Cardiac septum (tissue), 1 donor: ENCODE measurements at regions not wholly inside any gene's neighbourhood (a gene's known extent, or its start where the extent isn't known, plus 50 kb on each side); places are given as distances from the start of the nearest gene placed in this dataset.
"Not testable (repeated sequence)": the region's sequence is repeated elsewhere in the genome, so short reads cannot be mapped to it uniquely, and the experiment has no call there.

Experiments
- DNase-seq: peaks from one replicate; pipeline ENCODE4 v3.0.0-alpha.2; 2020; ENCODE audit warnings: low spot score
- intact Hi-C: fragments of 100-400 bp; cut with DNase I; formaldehyde crosslinking; loops from one replicate; pipeline ENCODE4 v1.14.0; 2022
- donor health status: DM: no; HTN: no; CAD: no.

DNA sequence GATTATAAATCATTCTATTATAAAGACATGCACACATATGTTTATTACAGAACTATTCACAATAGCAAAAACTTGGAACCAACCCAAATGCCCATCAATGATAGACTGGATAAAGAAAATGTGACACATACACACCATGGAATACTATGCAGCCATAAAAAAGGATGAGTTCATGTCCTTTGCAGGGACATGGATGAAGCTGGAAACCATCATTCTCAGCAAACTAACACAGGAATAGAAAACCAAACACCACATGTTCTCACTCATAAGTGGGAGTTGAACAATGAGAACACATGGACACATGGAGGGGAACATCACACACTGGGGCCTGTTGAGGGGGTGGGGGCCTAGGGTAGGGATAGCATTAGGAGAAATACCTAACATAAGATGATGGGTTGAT, 168.4 kb downstream of the ZNF648 start:
- intact Hi-C loops, DNase-seq: not testable (repeated sequence)

DNA sequence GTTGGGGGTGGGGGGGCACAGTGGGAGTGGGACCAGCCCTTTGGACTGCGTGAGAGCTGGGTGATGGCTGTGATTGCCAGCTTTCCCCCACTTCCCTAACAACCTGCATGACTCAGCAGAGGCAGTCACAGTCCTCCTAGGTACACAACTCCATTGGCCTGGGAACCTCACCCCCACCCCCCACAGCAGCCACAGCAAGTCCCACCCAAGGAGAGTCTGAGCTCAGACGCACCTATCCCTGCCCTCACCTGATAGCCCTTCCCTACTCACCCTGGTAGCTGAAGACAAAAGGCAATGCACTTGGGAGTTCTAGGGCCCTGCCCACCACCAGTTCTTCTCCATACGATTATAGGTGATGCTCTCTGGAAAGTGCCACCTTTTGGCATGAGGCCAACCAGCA, 188.9 kb downstream of the ZNF648 start:
- intact Hi-C loops, result no loop called here

DNA sequence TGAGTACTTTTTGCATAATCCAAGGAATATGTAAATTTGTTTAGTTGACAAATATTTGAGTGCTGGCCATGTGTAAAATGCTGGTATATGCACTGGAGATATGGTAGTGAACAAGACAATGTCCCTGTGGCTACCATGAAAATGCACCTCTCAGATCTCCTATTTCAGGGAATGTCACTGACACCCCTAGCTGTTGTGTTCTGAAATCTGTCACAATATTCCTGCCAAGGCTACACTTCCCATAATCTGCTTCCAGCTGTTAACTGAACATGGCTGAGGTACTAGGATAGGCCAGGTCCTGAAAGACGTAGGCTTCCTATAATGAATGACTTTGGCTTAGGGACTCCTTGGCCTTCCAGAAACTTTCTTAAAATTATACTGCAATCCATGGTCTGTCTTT, 197.8 kb downstream of the ZNF648 start:
- DNase-seq, result no peak
- intact Hi-C loops, result no loop called here

More for the DNA sequence above, 188.9 kb downstream of the ZNF648 start:
- no peak for DNase-seq

DNA sequence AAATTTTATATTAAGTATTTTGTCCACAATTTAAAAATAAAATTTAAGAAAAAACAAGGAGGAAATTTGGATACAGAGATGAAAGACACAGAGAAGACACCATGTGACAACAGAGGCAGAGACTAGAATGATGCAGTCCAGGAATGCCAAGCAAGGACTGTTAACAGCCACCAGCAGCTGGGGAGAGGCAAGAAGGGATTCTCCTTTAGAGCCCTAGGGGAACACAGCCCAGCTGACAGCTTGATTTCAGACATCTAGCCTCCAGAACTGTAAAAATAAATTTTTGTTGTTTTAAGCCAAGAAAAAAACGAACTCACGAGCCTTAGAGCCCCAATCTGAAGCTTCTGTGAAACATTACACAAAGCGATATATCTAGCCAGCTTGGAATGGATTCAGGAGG, 198.5 kb downstream of the ZNF648 start:
- DNase-seq, result no peak
- intact Hi-C loops, result no loop called here

DNA sequence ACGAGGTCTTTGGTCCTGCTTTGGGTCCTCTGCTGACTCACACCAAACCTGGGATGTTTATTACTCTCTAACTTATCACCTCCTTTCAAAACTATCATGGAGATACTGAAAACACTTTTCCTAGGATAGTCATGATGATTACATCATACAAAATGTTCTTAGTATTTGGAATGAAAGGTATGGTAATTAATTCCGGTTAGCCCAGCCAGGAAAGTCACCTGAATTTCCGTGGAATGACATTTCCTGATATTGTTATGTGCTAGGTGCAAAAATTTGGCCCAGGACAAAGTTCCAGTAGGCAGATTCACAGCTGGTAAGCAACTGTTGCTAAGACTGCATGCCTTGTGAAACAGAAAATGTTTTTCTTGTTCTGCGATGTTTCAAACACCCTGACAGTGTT, 203.4 kb downstream of the ZNF648 start:
- intact Hi-C loops, result no loop called here
- DNase-seq, result no peak
